GM18505 (cell line): ENCODE measurements at regions not wholly inside any gene's neighbourhood (a gene's known extent, or its start where the extent isn't known, plus 50 kb on each side); places are given as distances from the start of the nearest gene placed in this dataset.
"Not testable (repeated sequence)": the region's sequence is repeated elsewhere in the genome, so short reads cannot be mapped to it uniquely, and the experiment has no call there.

Experiments used
- ATAC-seq: cut with Tn5 transposase; IDR thresholded peaks from one replicate; pipeline ENCODE4 v1.9.1; 2021; ENCODE audit not compliant: unreplicated experiment
- POLR2A ChIP-seq: IDR thresholded peaks from 4 replicates; pipeline ENCODE4 v1.6.1; 2011; ENCODE audit warnings: borderline replicate concordance; ENCODE audit not compliant: insufficient read depth, insufficient read length; ENCODE audit errors: extremely low read depth

DNA sequence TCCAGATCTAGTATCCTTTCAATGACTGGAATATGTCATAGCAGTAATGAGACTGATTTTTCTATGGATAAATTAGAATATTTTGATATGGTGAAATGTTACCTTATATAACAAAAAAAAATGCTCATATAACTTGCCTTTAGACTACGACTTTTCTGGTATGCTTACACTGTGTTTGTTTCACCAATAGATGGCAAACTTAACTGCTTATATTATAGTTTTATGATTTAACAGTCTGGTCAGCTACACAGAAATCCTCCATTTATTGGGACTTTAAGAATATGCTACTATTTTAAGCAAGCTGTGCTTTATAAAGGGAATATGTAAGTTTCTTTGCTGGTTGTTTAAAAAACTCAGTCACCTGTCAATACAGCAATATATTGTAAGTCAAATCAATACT is 205.6 kb downstream of the VGLL3 start:
- no peak for ATAC-seq
- TF ChIP-seq POLR2A = no peak

DNA sequence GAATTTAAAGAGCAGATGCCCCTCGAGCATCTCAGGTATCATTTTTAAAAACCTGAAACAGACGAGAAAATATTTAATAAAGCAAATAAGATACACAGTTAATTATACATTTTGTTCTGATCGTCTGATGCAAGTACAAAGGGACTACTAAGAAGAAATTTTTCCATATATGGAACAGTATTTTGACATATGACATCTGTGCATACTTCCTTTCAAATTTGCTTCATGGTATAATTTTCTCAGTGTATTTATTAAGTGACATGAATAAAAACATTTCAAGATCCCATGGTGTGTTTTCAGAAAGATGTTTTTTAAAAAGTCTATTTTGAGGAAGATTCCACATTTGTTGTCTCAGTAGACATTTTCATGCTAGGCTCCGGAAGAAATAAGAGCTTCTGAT is 208.1 kb downstream of the VGLL3 start:
- no peak for TF ChIP-seq POLR2A
- no peak for ATAC-seq

DNA sequence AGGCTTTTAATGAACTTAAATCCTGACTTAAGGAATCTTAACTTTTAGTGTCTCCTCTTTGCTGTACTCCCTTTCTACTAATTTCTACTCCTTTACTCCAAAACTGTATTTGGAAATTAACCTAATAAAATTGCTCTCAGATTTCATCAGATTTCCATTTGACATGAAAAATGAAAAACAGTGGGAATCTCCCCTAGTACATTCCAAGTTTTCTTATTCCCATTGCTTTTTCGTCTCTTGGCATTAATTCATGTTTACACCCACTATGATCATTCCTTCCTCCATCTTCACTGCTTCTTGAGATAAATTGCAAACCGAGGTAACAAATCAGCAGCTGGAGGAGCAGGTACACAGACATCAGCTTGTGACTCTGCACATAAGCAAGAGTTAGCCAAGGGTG is 208.7 kb downstream of the VGLL3 start:
- no peak for ATAC-seq
- TF ChIP-seq POLR2A = no peak

DNA sequence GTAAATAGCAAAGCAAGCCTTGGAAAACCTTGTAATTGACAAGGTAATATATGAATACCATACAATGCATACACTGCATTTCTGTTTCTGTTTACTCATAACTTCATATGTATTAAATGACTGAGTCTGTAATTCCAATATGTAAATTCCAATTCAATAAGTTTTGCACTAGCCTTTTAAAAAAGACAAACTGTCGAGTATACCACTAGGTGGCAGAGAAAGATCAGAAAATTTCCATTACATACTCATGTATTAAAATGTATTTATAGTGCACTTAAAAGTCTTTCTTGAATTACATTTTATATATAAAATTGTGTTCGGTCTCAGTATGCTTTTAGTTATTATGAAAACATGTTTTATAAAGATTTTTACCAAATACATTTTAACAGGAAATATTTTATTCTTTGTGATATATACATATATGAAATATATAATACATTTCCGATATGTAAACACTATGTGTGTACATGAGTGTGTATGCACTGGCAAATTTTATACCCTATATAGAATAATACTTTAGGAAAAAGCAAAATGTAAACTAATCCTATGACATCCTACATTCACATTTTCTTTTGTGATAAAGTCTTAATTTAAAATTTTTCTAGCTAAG is 216.8 kb downstream of the VGLL3 start:
- no peak for TF ChIP-seq POLR2A
- no peak for ATAC-seq

DNA sequence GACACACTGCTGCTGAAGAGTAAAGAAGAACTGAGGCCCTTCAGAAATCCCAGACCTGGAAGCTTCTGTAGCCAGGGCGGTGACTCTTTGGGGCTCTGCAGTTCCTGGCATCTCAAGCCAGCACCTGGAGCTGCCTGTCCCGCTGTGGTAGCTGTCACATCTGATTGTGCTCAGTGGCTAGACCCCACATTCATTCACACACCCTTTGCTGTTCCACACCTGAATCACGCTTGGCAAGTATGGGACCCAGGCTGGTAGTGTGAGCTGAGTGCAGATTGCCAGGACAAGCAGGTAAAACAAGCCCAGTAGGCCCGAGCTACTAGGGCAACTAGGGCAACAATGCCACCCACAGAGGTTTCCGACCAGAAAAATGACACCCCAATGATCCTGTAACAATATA is 218.2 kb downstream of the VGLL3 start:
- TF ChIP-seq POLR2A = no peak
- no peak for ATAC-seq

DNA sequence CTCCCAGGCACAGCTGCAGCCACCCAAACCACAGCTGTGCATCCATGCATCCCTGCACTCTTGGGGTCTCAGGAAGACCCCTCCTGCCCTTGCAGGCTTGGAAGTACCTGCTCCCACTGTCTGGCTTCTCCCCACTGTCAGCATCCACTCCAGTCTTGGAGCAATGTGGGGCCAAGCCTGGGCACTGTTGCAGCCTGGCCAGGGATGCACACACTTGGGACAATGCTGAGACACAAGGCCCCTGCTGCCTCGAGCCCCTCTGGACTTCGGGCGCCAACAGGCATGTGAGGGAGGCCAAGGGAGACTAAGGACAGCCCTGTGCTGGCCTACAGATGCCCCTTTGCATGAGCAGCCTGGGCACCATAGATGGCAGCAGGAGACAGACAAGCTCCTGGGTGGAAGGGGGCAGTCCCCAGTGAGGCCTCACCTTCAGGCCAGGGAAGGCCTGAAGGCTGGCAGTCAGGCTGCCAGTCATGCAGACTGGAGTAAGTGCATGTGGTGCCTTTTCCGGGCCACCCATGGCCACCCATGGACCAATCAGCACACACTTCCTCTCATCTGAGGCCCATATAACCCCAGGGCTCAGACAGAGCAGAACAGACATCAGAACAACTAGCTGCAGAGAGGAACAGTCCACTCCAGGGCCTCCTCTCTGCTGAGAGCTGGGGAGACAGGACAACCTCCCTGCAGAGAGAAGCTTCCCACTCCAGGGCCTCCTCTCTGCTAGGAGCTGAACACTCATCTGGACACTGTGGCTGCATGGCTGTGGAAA is 219.0 kb downstream of the VGLL3 start:
- no peak for TF ChIP-seq POLR2A
- no peak for ATAC-seq

DNA sequence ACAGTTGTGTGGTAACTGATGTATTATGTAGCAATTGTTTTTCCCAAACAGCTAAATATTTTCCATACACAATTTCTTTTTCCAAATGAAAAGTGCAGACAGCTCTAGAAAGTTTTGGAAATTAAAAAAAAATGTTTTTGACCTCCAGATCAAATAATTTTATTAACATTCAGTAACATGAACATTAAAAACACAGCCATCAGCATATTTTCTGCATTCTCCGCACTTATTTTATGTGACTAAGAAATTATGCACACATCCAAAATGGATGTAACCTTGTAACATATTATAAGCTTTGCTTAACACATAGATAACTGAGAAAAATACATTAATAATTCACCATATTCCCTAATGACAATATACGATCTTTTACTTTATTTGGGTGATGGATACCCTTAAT is 224.6 kb downstream of the VGLL3 start:
- TF ChIP-seq POLR2A = no peak
- ATAC-seq = no peak

DNA sequence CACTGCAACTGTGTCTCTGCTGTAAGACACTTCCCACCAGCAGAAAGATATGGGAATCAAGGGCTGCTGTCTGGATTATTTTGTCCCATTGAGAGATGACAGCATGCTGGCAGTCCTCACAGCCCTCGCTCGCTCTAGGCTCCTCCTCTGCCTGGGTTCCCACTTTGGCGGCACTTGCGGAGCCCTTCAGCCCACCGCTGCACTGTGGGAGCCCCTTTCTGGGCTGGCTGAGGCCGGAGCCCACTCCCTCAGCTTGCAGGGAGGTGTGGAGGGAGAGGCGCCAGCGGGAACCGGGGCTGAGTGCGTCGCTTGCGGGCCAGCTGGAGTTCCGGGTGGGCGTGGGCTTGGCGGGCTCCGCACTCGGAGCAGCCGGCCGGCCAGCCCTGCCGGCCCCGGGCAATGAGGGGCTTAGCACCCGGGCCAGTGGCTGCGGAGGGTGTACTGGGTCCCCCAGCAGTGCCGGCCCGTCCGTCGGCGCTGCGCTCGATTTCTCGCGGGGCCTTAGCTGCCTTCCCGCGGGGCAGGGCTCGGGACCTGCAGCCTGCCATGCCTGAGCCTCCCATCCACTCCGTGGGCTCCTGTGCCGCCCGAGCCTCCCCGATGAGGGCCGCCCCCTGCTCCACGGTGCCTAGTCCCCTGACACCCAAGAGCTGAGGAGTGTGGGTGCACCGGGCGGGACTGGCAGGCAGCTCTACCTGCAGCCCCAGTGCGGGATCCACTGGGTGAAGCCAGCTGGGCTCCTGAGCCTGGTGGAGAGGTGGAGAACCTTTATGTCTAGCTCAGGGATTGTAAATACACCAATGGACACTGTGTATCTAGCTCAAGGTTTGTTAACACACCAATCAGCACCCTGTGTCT is 233.4 kb downstream of the VGLL3 start:
- not testable (repeated sequence) for ATAC-seq

DNA sequence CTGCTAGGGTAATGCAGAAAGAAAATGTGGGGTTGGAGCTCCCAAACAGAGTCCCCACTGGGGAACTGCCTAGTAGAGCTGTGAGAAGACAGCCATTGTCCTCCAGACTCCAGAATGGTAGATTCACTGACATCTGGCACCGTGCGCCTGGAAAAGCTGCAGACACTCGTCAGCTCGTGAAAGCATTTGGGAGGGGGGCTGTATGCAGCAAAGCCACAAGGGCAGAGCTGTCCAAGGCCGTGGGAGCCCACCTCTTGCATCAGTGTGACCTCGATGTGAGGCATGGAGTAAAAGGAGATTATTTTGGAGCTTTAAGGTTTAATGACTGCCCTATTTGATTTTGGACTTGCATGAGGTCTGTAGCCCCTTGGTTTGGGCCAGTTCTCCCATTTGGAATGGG is 242.9 kb downstream of the VGLL3 start:
- ATAC-seq = no peak
- no peak for TF ChIP-seq POLR2A

DNA sequence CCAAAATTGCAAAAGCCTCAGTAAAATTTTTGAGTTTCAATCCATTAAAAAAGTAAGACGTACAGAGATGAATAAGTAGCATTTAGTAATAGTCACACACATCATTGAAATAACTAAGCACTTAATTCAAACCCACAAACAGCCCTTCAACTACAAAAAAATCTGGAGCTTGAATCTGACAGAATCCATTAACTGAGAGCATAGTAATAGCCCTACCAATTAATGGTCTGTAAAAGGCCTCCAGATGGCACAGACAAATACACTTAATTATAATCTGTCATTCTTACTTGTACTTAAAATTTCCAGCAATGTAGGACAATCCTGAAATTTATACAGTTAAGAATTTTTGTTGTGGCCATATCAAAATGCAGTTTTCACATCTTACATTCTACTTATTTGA is 246.9 kb downstream of the VGLL3 start:
- TF ChIP-seq POLR2A = no peak
- no peak for ATAC-seq

DNA sequence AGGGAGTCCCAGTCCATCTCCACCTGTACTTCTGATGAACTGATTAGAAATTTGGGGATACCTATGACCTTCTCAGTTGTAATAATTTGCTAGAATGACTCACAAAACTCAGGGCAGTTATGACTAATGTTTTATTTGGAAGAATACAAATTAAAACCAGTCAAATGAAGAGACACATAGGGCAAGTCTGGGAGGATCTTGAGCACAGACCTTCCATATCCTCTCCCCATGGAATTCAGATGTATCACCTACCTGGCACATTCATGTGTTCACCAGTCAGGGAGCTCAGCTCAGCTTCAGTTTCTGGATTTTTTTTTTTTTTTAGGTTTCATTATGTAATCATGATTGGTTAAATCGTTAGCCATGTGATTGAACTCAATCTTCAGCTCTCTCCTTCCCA is 247.7 kb downstream of the VGLL3 start:
- no peak for ATAC-seq
- TF ChIP-seq POLR2A = no peak

DNA sequence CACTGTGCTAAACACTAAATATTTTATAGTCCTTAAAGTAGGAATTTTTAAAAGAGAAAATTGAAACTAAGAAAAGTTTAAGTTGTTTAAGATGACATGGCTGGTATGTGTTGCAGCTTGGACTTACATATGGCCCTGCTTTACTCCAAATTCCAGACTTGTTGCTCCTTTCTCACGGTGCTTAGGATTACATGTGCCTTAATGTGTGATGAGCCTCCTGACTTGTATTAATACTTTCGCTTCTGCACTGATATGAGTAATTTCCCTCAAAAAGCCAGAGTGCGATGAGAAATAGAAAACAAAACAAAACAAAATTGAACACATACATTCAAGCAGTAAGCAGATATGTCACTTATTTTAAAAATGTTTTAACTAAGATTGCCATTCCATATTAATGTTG is 250.2 kb downstream of the VGLL3 start:
- no peak for ATAC-seq
- TF ChIP-seq POLR2A = no peak

DNA sequence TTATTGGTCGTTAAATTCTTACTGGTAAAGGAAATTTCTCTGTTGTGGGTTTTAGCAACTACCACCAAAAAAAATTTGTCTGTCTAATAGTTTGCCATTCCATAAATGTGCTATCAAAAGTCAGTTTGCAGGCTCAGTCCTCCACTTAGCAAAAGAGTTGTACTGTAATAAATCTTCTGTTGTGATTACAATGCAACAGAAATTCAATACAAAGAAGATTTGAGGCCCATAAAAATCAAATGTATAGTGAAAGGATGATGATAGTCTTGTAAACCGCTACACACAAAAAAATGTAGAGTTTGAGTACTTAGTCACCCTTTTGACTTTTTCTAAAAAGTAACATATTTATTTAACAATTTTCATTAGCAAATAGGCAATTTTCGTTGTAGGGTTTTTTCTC is 251.7 kb downstream of the VGLL3 start:
- no peak for TF ChIP-seq POLR2A
- ATAC-seq = no peak

DNA sequence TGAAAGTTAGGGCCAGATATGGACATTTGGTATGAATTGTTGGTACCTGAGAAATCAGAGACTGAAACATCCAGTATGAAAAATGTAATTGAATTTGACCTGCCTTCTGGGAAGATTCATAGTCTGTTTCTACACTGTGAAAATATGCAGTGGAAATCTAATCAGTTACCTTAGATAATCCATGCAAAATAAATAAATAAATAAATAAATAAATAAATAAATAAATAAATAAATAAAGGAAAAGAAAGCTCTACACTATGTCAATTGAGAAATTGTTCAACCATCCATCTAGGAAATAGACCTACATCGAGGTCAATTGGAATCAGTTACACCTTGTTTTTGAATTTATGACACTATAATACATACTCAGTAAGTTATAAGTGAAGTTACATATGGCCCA is 252.3 kb downstream of the VGLL3 start:
- no peak for TF ChIP-seq POLR2A

More for the DNA sequence above, 252.3 kb downstream of the VGLL3 start:
- ATAC-seq = no peak
